Fibroblast of lung (primary cell): ENCODE measurements at regions not wholly inside any gene's neighbourhood (a gene's known extent, or its start where the extent isn't known, plus 50 kb on each side); places are given as distances from the start of the nearest gene placed in this dataset.

ENCODE experiments used
- CTCF ChIP-seq, 2 donors: IDR thresholded peaks in 1 of 2; conservative IDR thresholded peaks in 1 of 2; 1 replicate in 1 of 2; 2 replicates in 1 of 2; pipeline ENCODE4 v1.5.1; 2011 to 2012; ENCODE audit warnings: low read length in 2 of 2, control low read depth in 1 of 2, inconsistent platforms in 1 of 2, low read depth in 1 of 2, mild to moderate bottlenecking in 1 of 2
- EZH2 ChIP-seq: IDR thresholded peaks from 2 replicates; pipeline ENCODE4 v1.5.1; 2012; ENCODE audit warnings: low read length, control low read depth, mild to moderate bottlenecking; ENCODE audit errors: missing control alignments

DNA sequence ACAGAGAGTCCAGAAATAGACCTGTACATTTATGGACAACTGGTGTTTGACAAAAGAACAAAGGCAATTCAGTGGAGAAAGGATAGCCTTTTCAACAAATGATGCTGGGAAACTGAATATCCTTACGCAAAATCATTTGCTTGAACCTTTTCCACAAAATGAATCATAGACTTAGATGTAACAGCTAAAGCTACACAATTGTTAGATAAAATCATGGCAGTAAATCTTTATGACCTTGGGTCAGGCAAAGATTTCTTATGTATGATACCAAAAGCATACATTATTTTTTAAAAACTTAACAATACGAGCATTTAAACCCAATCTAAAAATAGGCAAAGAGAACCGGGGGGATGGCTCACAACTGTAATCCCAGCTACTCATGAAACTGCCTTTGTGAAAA is 73.5 kb upstream of the DST start:
- TF ChIP-seq CTCF (conservative IDR thresholded peaks at IDR 0.05 in 1 of 2, IDR thresholded peaks at IDR 0.05 in 1 of 2; ENCODE audit: low read depth in 1 of 2, low read length in 2 of 2) (no peak), EZH2 (no peak)
